Testis (tissue), 2 donors: ENCODE measurements at regions not wholly inside any gene's neighbourhood (a gene's known extent, or its start where the extent isn't known, plus 50 kb on each side); places are given as distances from the start of the nearest gene placed in this dataset.

Experiments used
- CTCF ChIP-seq, 3 experiments: fragments of 450-650 bp in 2 of 3; fragments of 200-600 bp in 1 of 3; sonication (generic) in 1 of 3; IDR thresholded peaks; one replicate each; pipeline ENCODE4 v1.5.1; 2016 to 2019; ENCODE audit warnings: antibody characterized with exemption in 3 of 3, mild to moderate bottlenecking in 2 of 3, moderate library complexity in 1 of 3
- POLR2A ChIP-seq: fragments of 450-650 bp; IDR thresholded peaks from one replicate; pipeline ENCODE4 v1.6.1; 2017; ENCODE audit warnings: antibody characterized with exemption, mild to moderate bottlenecking, moderate library complexity

- TF ChIP-seq CTCF (IDR thresholded peaks at IDR 0.05) = no peak
- no peak for TF ChIP-seq POLR2A
These were observed 471.3 kb downstream of the DHX35 start for GRCh38 chr20:39433466-39433865.
